MM.1S (cell line): ENCODE measurements at regions not wholly inside any gene's neighbourhood (a gene's known extent, or its start where the extent isn't known, plus 50 kb on each side); places are given as distances from the start of the nearest gene placed in this dataset.
A peak's percentile ranks its signal among the peaks of the same experiment; 100 is the strongest.

Experiments used
- DNase-seq: peaks from one replicate; pipeline ENCODE4 v3.0.0-alpha.2; 2015
- H2AFZ ChIP-seq: fragments of 300-600 bp; sonication (generic); 2 replicates; pipeline ENCODE4 v1.6.0; 2016; ENCODE audit warnings: antibody characterized with exemption, low read length
- H3F3A ChIP-seq: fragments of 300-600 bp; sonication (generic); 2 replicates; pipeline ENCODE4 v1.6.1; 2016; ENCODE audit warnings: mild to moderate bottlenecking, antibody characterized with exemption, low read length, moderate library complexity, mixed read lengths; ENCODE audit not compliant: insufficient read depth
- H3K27ac ChIP-seq: fragments of 300-600 bp; sonication (generic); 2 replicates; pipeline ENCODE4 v1.5.1; 2016; ENCODE audit warnings: mild to moderate bottlenecking, low read length
- H3K27me3 ChIP-seq: fragments of 300-600 bp; sonication (generic); replicated peaks from 2 replicates; pipeline ENCODE4 v1.6.0; 2016; ENCODE audit warnings: low read length; ENCODE audit not compliant: insufficient read depth
- H3K36me3 ChIP-seq: fragments of 300-600 bp; sonication (generic); replicated peaks from 2 replicates; pipeline ENCODE4 v1.6.1; 2016; ENCODE audit warnings: mild to moderate bottlenecking, low read length, mixed read lengths; ENCODE audit not compliant: insufficient read depth
- H3K4me1 ChIP-seq: fragments of 300-600 bp; sonication (generic); 2 replicates; pipeline ENCODE4 v1.6.1; 2016; ENCODE audit warnings: low read length, mixed read lengths
- H3K4me2 ChIP-seq: fragments of 300-600 bp; sonication (generic); 2 replicates; pipeline ENCODE4 v1.6.0; 2016; ENCODE audit warnings: low read depth, low read length
- H3K4me3 ChIP-seq: fragments of 300-600 bp; sonication (generic); 2 replicates; pipeline ENCODE4 v1.5.1; 2016; ENCODE audit warnings: low read length, mixed read lengths
- H3K79me2 ChIP-seq: fragments of 300-600 bp; sonication (generic); 2 replicates; pipeline ENCODE4 v1.6.1; 2016; ENCODE audit warnings: mixed run types, low read length, mixed read lengths
- H3K9ac ChIP-seq: fragments of 300-600 bp; sonication (generic); 2 replicates; pipeline ENCODE4 v1.6.1; 2016; ENCODE audit warnings: low read length, mixed read lengths
- H3K9me2 ChIP-seq: fragments of 300-600 bp; sonication (generic); replicated peaks from 2 replicates; pipeline ENCODE4 v1.6.1; 2016; ENCODE audit warnings: mild to moderate bottlenecking, low read length, mixed read lengths; ENCODE audit not compliant: insufficient read depth
- H3K9me3 ChIP-seq: fragments of 300-600 bp; sonication (generic); replicated peaks from 2 replicates; pipeline ENCODE4 v1.6.1; 2016; ENCODE audit warnings: mild to moderate bottlenecking, low read length, mixed read lengths; ENCODE audit not compliant: insufficient read depth
- H4K20me1 ChIP-seq: fragments of 300-600 bp; sonication (generic); 2 replicates; pipeline ENCODE4 v1.6.1; 2016; ENCODE audit warnings: mild to moderate bottlenecking, low read length, moderate library complexity, mixed read lengths; ENCODE audit not compliant: insufficient read depth
- EZH2 ChIP-seq: fragments of 300-600 bp; sonication (generic); optimal IDR thresholded peaks from 2 replicates; pipeline ENCODE3; 2017; ENCODE audit warnings: low read depth, mild to moderate bottlenecking, antibody characterized with exemption, low read length, mixed read lengths
- EZH2phosphoT487 ChIP-seq: fragments of 300-600 bp; sonication (generic); IDR thresholded peaks from 2 replicates; pipeline ENCODE4 v1.6.1; 2018; ENCODE audit warnings: antibody characterized with exemption, low read length
- TF ChIP-seq, protein P1 (sequence below): fragments of 300-600 bp; sonication (generic); IDR thresholded peaks from 2 replicates; pipeline ENCODE4 v1.5.1; 2016; ENCODE audit warnings: antibody characterized with exemption, low read length, mixed read lengths

DNA sequence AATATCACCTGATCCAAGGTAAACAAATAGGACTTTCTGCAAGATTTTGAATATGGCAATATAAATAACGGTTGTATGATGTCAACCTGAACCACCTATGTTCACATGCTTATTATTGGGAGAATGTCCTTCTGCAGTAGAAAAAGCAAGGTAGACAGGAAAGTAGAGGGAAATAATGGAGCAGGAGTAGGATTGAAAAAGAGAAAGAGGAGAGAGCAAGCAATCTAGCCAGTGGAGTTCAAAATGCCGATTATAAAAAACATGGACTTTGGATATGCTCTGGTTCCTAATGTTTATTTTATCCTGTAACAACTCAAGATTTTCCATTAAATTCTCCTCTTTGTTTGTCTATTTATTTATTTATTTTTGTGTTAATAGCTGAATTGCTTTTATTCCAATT, 878.0 kb upstream of the KCND2 start:
- Histone ChIP-seq H2AFZ (no peak overlapping the region), H4K20me1 (peaks cover 3% of the 10 kb centered on the region; the same call in 1 of the 2 replicates), H3K4me2 (no peak overlapping the region), H3K27me3 (peaks cover 39% of the 10 kb centered on the region), H3K9ac (no peak overlapping the region), H3K36me3 (no peaks in the 10 kb centered on the region), H3K9me2 (no peaks in the 10 kb centered on the region), H3K79me2 (no peaks in the 10 kb centered on the region), H3K4me3 (no peak overlapping the region), H3K4me1 (peaks cover 13% of the 10 kb centered on the region), H3K9me3 (no peaks in the 10 kb centered on the region), H3K27ac (no peak overlapping the region), H3F3A (peaks cover 21% of the 10 kb centered on the region)
- TF ChIP-seq EZH2 (no peak), EZH2phosphoT487 (no peak)
- TF ChIP-seq, protein P1, sequence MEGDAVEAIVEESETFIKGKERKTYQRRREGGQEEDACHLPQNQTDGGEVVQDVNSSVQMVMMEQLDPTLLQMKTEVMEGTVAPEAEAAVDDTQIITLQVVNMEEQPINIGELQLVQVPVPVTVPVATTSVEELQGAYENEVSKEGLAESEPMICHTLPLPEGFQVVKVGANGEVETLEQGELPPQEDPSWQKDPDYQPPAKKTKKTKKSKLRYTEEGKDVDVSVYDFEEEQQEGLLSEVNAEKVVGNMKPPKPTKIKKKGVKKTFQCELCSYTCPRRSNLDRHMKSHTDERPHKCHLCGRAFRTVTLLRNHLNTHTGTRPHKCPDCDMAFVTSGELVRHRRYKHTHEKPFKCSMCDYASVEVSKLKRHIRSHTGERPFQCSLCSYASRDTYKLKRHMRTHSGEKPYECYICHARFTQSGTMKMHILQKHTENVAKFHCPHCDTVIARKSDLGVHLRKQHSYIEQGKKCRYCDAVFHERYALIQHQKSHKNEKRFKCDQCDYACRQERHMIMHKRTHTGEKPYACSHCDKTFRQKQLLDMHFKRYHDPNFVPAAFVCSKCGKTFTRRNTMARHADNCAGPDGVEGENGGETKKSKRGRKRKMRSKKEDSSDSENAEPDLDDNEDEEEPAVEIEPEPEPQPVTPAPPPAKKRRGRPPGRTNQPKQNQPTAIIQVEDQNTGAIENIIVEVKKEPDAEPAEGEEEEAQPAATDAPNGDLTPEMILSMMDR: no peak
- no peak for DNase-seq

DNA sequence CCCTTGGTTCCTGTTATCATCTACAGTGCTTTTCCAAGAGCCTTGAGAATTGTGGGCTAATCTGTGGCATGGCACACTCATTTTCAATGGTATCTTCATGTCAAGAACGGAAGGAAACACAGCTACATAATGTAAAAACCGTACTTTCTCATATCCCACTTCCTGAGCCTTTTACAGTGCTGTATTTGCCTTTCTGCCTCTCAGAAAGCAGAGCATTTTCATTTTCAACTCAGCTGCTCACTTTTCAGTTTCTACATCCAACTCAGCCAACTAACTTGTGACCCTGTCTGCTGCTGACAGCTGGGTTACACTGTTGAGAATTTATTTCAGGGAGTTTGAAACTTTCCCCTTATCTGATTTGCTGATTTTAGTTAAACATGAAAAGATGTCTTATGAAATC, 875.8 kb upstream of the KCND2 start:
- no peak overlapping the region for H2AFZ ChIP-seq
- peak overlapping the region; percentile 8; the same call in 1 of the 2 replicates for H3K4me2 ChIP-seq
- no peaks in the 10 kb centered on the region for H3K9me3 ChIP-seq
- H3F3A ChIP-seq: peaks cover 21% of the 10 kb centered on the region
- peaks cover 39% of the 10 kb centered on the region for H3K27me3 ChIP-seq
- no peaks in the 10 kb centered on the region for H3K79me2 ChIP-seq
- H3K9me2 ChIP-seq: no peaks in the 10 kb centered on the region
- H3K4me3 ChIP-seq: no peak overlapping the region
- no peaks in the 10 kb centered on the region for H3K36me3 ChIP-seq
- peak; percentile 96 for TF ChIP-seq EZH2phosphoT487
- TF ChIP-seq EZH2: no peak
- TF ChIP-seq, protein P1: no peak
- peaks cover 3% of the 10 kb centered on the region; the same call in 1 of the 2 replicates for H4K20me1 ChIP-seq
- H3K27ac ChIP-seq: peak overlapping the region; percentile 4; the same call in 1 of the 2 replicates
- H3K4me1 ChIP-seq: peaks cover 13% of the 10 kb centered on the region
- no peak overlapping the region for H3K9ac ChIP-seq
- DNase-seq: peak; percentile 93

DNA sequence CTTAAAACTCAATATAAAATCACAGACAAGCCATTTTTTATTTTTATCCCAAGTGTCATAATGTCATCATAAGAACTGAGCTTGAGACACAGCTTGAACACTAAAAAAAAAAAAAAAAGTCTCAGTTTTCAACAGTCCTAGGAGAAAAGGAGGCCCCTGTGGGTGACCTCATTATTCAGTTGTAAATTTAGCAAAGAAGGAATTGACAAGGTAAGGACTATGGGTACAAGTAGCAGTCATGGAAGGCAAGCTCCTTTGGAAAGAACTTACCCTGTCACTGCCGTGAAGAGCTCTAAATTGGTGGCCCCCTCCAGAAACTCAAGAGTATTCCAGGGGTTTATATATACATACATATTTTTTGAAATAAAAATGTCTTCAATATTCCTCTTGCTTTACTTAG, 864.4 kb upstream of the KCND2 start:
- Histone ChIP-seq H2AFZ (no peak overlapping the region), H3K36me3 (no peaks in the 10 kb centered on the region), H3K9me3 (no peaks in the 10 kb centered on the region), H3K4me2 (no peak overlapping the region), H3K4me3 (no peak overlapping the region), H3K4me1 (no peaks in the 10 kb centered on the region), H3K9ac (no peak overlapping the region), H3K27me3 (no peaks in the 10 kb centered on the region), H3K27ac (no peak overlapping the region), H3K79me2 (no peaks in the 10 kb centered on the region), H4K20me1 (no peaks in the 10 kb centered on the region), H3F3A (no peaks in the 10 kb centered on the region), H3K9me2 (no peaks in the 10 kb centered on the region)
- TF ChIP-seq EZH2 (no peak), EZH2phosphoT487 (no peak)
- TF ChIP-seq, protein P1: no peak
- no peak for DNase-seq
